Panc1 (cell line): ENCODE measurements at regions not wholly inside any gene's neighbourhood (a gene's known extent, or its start where the extent isn't known, plus 50 kb on each side); places are given as distances from the start of the nearest gene placed in this dataset.

ENCODE experiments used
- POLR2AphosphoS5 ChIP-seq: IDR thresholded peaks from 2 replicates; pipeline ENCODE4 v1.6.1; 2012; ENCODE audit warnings: mild to moderate bottlenecking, low read depth, low read length, moderate library complexity
- REST ChIP-seq, 2 experiments: IDR thresholded peaks; 2 replicates each; pipeline ENCODE4 v1.6.1; 2011 to 2012; ENCODE audit warnings: low read depth in 2 of 2, control low read depth in 1 of 2, low read length in 1 of 2, mild to moderate bottlenecking in 1 of 2, moderate library complexity in 1 of 2; ENCODE audit not compliant: insufficient read depth in 1 of 2
- SIN3A ChIP-seq: IDR thresholded peaks from 2 replicates; pipeline ENCODE4 v1.6.1; 2012; ENCODE audit warnings: low read depth, mild to moderate bottlenecking, low read length, moderate library complexity, borderline replicate concordance; ENCODE audit not compliant: insufficient read depth
- TF ChIP-seq, protein P1 (sequence below): fragments of 450-650 bp; IDR thresholded peaks from 2 replicates; pipeline ENCODE4 v1.5.1; 2017; ENCODE audit warnings: mild to moderate bottlenecking

DNA sequence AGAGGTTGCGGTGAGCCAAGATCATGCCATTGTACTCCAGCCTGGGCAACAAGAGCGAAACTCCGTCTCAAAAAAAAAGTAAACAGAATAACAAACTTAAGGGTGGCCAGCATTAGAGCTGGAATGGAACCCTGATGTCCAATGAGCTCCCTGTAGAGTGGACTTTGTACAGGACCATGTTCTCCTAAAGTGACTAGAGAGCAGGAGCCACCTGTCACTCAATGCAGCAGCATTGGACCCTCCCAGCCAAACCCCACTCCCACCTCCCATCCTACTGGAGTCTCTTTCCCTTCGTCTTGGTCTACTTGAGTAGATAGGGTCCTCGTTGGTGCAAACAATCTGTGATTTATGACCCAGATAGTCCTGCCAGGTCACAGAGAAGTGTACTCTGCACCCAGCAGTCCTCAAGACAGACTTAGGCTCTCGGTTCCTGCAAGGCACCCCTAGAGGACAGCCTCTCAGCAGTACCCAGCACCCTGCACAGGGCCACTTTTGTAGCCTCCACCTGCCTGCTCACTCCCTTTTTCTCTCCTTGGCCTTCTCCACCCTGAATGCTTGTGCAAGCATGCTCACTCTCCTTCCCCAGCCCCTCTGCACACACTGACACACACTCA lies 69.2 kb upstream of the ZNF281 start:
- TF ChIP-seq, protein P1, sequence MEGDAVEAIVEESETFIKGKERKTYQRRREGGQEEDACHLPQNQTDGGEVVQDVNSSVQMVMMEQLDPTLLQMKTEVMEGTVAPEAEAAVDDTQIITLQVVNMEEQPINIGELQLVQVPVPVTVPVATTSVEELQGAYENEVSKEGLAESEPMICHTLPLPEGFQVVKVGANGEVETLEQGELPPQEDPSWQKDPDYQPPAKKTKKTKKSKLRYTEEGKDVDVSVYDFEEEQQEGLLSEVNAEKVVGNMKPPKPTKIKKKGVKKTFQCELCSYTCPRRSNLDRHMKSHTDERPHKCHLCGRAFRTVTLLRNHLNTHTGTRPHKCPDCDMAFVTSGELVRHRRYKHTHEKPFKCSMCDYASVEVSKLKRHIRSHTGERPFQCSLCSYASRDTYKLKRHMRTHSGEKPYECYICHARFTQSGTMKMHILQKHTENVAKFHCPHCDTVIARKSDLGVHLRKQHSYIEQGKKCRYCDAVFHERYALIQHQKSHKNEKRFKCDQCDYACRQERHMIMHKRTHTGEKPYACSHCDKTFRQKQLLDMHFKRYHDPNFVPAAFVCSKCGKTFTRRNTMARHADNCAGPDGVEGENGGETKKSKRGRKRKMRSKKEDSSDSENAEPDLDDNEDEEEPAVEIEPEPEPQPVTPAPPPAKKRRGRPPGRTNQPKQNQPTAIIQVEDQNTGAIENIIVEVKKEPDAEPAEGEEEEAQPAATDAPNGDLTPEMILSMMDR = no peak
- TF ChIP-seq POLR2AphosphoS5 (no peak), REST (IDR thresholded peaks at IDR 0.05; ENCODE audit: insufficient read depth in 1 of 2, low read depth in 2 of 2, low read length in 1 of 2) (no peak), SIN3A (no peak)
